COLO829 (cell line): ENCODE measurements at regions not wholly inside any gene's neighbourhood (a gene's known extent, or its start where the extent isn't known, plus 50 kb on each side); places are given as distances from the start of the nearest gene placed in this dataset.
A peak's percentile ranks its signal among the peaks of the same experiment; 100 is the strongest.

Source experiments
- DNase-seq: peaks from one replicate; pipeline ENCODE4 v3.0.0; 2012; ENCODE audit warnings: low spot score

DNA sequence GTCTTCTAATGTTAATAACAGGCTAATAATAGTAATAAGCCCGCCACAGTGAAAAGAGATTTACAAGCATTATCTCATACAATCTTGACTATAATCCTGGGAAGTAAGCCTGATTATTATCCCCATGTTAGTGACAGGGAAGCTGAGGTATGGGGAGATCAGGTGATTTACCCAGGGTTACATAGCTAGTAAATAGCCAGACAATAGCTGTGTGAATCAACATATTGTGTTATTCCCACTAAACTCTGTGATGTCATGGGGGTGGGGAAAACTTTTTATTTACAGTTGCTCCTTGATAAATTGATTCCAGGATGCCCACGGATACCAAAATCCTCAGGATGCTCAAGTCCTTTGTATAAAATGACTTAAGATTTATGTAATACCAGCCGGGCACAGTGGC is 181.9 kb downstream of the LMO4 start:
- DNase-seq, result no peak

DNA sequence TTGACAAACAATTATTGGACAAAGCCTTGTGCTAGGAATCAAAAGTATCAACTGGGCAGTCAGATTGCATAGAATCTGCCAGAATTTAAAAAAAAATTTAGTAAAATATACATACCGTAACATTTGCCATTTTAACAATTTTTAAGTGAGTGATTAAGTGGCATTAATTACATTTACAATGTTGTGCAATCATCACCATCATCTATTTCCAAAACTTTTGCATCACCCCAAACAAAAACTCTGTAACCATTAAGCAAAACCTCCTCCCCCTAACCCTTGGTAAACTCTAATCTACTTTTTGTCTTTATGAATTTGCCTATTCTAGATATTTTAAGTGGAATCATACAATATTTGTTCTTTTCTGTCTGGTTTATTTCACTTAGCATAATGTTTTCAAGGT is 182.8 kb downstream of the LMO4 start:
- no peak for DNase-seq

DNA sequence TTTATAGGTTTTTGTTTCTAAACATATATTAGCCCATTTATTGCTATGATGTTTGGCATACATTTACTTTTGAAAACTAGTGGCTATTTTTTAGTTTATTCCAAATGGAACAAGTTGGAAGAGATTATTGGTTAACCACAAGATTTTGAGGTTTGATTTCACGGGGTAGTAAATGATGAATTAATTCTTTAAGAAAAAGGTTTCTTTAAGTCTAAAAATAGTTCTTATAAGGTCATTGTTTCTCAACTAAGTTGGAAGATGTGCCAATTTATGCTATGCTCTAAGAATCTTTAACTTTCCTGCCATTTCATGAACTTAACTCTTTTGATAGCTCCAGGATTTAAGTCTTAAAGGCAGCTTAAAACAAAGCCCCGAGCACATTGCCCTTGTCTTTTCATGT is 183.8 kb downstream of the LMO4 start:
- no peak for DNase-seq

DNA sequence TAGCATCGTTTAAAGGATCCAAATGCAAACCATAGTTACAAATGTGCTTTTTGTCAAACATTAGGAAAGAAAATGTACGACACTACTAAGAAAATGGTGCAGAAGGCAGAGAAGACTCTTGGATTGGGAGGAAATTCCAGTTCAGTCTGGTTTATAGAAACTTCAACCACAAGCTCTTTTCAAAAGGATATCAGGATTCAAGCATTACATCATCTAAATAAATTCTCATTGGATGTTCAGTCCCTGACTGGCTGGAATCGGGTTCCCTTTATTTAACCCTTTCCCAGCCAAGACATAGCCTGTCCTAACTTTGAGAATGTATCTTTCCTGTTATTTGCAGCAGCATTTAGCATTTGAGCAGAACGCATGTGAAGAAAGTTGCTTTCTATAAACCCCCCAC is 184.6 kb downstream of the LMO4 start:
- DNase-seq, result no peak

DNA sequence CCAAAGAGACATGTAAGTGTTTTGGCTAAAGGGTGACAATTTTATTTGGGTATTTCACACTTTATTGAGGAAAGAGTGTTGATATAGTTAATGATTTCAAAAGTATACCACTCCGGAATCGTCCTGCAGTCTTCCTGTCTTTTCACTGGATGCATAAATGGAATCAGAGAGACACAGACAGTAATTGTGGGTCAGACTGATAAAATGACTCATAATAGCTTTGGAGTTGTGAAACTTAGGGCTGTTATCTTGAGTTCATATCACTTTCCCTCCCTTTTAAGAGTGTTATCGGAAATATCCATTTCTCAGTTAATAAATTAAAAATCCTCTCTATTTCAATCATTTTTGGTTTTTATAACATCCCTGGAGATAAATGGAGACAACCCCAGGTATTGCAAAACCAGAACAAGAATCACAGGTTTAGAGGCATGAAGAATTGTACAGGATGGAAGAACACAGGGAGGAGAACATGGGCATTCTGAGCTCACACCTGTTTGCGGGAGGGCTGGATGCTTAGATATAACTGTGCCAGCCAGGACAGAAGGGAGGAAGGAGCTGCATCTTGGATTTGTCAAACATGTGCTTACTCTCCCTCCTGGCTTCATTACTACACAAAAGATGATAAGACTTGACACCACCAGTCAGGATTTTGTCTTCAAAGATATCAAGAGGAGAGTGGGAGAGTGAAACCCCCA is 185.4 kb downstream of the LMO4 start:
- DNase-seq, result peak; percentile 18

DNA sequence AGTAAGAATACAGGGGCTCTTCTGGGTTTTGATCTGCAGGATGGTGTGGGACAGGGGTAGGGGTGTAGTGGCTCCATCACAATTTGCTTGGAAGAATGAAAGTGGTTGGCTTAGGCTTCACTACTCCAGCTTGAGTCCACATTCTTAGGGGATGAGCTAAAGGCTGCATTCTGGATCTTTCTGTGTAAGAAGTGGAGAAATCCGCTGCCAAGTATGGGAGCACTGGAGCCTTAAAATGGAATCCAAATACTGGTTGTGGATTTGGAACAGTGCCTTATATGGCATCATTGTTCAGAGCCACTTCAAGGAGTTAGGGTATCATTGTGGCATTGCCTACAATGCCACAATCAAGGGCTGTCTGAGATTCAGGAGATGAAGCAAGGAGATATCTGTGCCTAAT is 187.1 kb downstream of the LMO4 start:
- DNase-seq, result no peak

DNA sequence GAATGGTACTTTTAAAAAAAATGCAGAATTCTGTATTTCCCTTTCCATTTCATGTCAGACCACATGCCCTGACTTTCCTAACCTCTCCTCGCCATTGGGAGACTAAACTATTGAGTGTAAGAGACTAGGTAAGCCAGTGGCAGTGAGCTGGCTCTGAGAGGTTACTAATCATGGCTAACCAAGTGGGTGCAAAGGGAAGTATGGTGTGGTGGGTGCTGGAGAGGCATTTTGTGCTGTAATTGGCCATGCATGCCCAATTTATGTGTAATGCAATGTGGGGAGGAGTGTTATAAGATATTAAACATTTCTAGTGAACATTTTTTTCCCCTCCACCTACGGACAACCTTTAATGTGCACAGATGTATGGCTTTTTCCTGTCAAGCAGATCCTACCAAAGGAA is 190.1 kb downstream of the LMO4 start:
- no peak for DNase-seq

DNA sequence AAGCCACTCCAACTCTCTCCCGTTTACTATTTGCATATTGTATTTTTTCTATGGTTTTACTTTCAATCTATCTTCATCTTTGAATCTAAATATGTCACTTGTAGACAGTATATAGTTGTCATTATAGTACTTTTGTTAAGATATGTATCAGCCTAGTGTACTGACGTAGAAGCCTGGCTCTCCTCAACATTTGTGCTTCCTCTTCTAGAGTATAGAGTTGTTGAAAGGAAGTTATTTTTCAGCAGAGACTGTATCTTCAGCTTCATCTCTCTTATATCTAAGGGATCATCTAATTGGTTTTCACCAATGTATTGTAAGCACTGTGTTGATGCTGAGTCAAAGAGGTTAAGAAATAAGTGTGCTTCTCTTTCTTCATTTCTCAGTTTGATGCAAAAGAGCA is 192.8 kb downstream of the LMO4 start:
- DNase-seq, result no peak

DNA sequence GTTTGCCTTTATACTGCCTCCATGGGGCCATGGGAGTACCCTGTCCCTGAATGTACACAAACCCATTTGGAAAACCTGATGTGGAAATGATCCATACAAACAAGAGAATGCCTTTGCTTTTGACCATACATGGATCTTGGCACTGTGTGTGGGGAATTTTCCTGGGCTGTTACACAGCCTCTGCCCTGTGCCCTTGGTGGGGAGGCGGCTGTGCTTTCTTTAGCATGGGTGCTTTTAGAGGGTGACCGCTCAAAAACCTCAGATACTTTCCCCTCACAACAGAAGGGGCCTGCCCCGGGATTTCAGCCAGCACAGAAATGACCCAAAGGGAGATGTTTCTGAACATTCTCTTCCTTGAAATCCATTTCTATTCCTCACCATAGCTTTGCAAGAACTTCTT is 194.8 kb downstream of the LMO4 start:
- DNase-seq, result no peak

DNA sequence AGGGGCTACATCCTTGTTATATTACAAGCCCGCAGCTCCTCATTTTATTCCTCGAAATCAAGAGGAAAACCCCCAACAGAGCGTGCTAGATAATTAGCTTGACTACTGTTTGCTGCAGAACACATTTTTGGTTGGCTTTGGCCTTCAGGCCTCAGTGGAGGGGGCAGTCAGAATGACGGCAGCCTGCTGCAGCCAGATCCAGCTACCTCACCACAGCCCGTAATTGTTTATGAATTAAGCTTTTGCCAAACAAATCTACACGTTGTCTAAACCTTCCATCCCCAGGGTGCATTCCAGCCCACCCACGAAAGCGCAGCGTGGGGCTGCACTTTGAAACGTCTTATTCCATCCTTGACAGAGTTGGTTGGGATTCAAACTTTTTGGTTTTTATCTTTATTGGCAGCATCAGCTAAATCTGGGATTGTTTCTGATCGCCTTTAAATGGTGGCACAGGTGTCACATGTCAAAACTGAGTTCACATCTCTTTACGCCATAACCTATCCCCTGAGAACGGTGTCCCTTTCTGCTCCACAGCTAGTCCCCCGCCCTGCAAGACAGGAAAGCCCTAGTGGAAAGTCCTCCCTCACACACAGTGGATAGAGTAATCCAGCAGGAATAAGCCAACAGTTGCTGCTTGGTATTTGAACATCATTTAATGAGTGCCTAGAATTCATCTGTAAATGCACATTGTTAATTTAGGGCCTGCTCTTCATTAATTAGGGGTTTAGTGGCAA is 195.5 kb downstream of the LMO4 start:
- DNase-seq, result no peak

DNA sequence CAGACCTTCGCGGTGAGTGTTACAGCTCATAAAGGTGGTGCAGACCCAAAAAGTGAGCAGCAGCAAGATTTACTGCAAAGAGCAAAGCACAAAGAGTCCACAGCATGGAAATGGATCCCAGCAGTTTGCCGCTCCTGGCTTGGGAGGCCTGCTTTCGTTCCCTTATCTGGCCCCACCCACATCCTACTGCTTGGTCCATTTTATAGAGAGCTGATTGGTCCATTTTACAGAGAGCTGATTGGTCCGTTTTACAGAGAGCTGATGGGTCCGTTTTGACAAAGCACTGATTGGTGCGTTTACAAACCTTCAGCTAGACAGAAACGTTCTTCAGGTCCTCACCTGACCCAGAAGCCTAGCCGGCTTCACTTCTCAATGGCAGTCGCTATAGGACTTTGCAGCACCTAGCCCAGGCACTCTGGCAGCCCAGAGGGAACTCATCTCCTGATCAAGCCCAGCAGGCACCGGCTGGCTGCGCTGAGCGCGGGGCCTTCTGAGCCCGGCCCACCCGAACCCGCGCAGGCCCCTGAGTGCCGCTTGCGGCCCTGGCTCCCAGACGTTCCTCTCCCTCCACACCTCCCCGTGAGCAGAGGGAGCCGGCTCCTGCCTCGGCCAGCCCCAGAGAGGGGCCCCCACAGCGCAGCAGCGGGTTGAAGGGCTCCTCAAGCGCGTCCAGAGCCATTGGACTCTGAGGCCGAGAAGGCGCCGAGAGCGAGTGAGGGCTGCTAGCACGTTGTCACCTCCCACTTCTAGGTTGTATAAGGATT is 200.3 kb downstream of the LMO4 start:
- no peak for DNase-seq

DNA sequence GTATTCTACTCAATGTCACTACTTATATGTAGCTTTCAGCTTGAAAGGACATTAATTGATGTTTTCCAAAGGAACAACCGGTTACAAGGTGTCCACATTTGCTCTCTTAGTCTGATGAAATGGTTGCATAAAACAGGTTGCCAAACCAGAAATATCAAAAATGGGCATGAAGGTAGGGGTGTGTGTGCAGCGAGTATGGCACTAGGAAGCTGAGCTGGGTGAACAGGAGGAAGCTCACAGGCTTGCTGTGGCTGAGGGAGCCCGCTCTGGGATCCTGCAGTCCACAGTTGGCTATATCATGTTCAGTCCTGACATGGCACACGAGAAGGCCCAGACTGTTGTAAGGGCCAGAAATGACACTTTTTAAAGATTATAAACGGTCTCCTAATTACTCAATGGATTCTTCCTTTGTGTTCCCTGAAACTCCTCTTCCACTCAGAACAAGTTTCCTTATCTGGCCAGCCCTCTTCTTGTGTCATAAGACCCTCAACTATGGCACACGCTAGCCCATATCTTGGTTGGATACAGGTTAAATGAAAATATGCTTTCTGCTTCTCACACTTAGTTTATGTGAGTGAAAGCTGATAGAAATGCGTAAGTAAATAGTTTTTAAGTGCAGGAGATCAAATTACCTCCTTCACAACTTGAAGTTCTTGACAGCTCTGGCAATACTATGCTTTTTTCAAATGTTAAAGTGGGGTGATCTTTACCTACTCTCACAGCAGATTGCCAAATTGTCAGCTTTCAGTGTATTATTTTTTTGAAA is 201.5 kb downstream of the LMO4 start:
- no peak for DNase-seq

DNA sequence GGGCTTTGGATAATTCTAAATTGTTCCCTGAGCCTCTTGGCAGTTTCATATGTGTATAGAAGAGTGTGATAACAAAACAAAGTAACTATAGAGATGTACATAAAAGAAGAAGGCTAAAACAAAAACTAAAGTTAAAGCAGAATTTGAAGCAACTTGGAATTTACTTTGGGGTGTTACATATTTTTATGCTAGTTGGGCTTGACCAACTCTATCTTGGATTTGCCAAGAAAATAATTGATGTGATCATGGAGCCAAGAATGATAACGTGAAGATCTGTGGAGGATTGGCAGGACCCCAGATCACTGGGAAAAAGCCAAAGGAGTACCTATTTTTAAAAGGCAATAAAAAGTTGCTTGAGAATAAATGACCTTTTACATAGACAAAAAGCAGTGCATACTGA is 206.9 kb downstream of the LMO4 start:
- DNase-seq, result no peak

DNA sequence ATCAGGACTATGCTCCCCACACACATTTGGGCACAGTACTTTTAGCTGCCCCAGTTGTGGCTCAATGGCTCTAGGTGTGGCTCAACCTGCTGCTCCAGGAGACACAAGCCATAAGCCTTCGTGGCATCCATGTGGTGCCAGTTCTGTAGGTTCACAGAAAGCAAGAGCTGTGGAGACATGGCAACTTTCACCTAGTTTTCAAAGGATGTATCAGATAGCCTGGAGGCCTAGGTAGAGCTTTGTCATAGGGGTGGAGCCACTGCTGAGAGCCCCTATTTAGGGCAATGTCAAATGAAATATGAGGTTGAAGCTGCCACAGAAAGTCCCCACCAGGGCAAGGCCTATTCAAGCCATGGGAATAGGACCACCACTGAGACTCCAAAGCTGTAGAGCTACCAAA is 210.5 kb downstream of the LMO4 start:
- DNase-seq, result no peak

DNA sequence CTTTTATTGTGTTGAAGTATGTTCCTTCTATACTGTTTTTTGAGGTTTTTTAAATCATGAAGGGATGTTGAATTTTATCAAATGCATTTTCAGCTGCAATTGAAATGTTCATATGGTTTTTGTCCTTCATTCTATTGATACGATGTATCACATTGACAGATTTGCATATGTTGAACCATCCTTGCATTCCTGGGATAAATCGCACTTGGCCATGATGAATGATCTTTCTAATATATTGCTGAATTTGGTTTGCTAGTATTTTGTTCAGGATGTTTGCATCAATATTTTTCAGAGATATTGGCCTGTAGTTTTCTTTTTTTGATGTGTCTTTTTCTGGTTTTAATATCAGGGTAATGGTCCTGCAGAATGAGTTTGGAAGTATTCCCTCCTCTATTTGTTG is 214.0 kb downstream of the LMO4 start:
- DNase-seq, result no peak

DNA sequence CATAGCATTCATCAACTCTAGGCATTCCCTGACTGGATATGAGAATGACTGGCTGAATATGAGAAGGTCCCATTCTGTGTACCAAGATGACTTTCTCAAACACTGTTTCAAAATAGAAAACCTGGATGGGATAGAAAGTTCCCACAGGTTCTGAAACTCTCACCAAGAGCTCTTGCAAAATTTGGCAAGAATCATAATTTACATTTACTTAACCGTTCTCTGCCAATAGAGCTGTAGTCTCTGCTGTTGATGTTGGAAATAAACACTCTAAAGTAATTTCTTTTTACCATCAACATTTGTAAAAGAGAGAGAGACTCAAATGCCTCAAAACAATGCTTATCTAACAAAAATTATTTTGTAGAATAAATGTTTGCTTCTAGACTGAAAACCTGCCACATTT is 221.1 kb downstream of the LMO4 start:
- no peak for DNase-seq

DNA sequence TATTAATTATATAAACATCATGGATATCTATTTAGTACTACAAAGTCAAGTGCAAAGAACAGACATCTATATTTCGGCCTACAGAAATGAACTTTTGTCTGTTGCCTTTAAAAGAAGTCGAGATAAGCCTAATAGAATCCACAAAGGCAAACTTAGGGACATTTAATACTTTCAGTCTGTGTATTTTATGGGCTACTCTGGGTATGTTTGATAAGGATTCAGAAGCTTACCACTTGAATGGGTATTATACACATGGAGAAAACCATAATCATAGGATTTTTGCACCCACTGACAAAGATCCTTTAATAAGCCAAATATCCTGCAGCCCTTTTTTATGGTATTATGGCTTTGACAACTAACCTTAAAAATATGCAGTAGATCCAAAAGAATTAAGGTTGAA is 224.8 kb downstream of the LMO4 start:
- no peak for DNase-seq

DNA sequence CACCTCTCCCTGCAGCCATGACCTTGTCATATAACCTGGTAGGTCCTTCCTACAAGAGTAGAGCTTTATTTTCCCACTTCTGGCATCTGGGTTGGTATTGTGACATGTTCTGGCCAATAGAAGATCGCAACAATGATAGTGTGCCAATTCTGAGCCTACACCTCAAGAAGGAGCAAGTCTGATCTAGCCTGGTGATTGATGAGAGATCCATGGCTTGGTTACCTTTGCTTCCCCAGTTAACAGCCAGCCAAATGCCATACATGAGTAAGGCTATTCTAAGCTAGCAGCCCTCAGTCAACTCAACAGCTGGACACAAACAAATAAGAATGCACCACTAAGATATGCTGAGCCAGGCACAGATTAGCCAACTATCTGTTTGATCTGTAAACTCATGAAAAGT is 226.7 kb downstream of the LMO4 start:
- DNase-seq, result no peak

DNA sequence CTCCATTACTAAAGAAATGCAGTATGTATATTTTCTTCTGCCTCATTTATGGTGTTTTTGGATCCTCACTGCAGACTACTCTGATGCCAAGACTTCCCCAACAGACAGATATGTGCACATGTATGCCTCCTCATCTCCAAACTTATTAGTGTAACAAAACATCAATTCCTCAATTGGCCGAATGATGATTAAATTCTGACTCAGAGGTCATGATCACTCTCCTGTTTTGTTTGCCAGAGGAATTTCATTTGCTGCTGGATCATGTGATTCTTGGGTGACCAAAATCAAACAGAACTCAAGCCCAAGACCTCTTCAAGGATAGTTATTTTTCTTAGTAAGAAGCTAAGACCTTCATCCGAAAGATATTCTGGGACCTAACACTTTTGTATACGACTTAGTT is 227.6 kb downstream of the LMO4 start:
- peak; percentile 0 for DNase-seq

DNA sequence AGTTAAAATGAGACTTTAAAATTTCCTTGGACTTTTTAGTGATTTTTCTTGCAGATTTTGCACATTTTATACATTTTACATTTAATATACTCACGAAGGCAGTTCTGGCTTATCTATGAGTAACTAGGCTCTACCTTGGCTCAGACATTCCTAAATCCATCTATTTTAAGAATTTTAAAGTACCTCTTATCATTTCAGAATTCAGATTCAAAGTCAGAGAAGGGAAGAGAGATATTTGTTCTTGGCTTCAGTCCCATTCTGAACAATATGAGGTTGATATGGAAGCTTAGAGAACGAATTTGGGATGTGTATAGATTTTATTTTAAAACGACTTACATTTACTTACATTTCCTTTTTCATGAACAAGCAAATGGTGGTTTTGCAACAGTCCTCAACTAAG is 230.2 kb downstream of the LMO4 start:
- no peak for DNase-seq

DNA sequence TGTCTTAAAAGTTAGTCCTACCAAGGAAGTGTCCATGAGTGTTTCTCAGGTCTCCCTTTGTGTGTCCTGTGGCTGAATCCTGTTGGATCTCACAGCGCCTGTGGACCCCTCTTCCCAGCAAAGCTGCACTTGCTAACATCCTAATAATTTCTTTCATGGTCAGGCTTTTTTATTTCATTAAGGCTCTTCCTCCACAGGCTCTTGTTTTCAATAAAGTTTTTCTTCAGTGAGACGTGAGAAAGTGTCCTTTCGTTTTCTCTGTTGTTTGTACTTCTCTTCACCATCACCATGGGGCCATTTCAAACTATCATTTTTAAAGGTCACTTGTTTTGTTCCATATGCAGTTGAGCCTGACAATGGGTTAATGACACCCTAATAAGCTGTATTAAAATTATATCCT is 231.5 kb downstream of the LMO4 start:
- DNase-seq, result no peak

DNA sequence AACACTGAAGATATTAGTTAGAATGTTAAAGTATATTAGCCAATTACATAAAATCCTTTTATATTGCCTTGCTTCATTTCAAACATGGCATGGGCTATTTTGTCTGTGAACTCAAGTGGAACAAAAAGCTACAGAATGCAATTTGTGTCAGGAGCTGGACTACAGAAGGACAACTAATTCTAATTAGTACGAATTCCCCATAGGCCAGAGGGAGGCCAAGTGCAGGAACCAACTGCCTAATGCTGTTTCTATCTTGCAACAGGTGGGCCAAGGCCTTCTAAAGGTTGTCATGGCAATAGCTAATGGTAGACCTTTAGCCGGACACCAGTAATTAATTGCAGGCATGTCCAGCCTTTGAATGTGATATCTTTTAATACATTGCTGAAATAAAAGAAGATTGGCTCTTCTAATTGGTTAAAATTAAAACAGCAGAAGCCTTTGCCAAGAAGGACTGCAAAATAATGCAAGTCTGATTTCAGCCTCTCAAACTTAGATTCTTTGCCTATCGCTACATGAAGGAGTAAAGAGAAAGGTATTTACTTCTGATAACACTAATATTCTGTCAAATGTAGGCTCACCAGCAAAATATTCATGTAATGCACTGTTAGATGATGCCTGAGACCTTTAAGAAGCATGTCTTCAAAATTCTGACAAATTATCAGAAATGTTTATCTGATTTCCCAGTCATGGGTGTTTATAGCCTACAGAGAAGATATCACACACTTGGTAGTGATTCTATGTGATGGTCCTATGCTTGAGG is 232.1 kb downstream of the LMO4 start:
- no peak for DNase-seq
